ENCODE measurements at regions not wholly inside any gene's neighbourhood (a gene's known extent, or its start where the extent isn't known, plus 50 kb on each side); places are given as distances from the start of the nearest gene placed in this dataset.

DNA sequence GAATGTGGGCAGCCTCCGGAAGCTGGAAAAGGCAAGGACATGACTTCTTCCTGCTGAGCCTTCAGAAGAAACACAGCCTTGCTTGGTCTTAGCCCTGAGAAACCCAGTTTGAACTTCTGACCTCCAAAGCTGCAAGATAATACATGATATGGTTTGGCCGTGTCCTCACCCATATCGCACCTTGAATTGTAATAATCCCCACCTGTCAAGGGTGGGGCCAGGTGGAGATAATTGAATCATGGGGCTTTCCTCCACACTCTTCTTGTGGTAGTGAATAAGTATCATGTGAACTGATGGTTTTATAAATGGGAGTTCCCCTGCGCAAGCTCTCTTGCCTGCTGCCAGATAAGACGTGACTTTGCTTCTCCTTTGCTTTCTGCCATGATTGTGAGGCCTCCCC lies 310.9 kb downstream of the PSAT1 start:
- TF ChIP-seq, protein P1, sequence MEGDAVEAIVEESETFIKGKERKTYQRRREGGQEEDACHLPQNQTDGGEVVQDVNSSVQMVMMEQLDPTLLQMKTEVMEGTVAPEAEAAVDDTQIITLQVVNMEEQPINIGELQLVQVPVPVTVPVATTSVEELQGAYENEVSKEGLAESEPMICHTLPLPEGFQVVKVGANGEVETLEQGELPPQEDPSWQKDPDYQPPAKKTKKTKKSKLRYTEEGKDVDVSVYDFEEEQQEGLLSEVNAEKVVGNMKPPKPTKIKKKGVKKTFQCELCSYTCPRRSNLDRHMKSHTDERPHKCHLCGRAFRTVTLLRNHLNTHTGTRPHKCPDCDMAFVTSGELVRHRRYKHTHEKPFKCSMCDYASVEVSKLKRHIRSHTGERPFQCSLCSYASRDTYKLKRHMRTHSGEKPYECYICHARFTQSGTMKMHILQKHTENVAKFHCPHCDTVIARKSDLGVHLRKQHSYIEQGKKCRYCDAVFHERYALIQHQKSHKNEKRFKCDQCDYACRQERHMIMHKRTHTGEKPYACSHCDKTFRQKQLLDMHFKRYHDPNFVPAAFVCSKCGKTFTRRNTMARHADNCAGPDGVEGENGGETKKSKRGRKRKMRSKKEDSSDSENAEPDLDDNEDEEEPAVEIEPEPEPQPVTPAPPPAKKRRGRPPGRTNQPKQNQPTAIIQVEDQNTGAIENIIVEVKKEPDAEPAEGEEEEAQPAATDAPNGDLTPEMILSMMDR (conservative IDR thresholded peaks at IDR 0.05; ENCODE audit: low read length): no peak
- TF ChIP-seq EZH2phosphoT487 (IDR thresholded peaks at IDR 0.05; ENCODE audit: borderline replicate concordance): no peak
